K562 (cell line): ENCODE measurements at regions not wholly inside any gene's neighbourhood (a gene's known extent, or its start where the extent isn't known, plus 50 kb on each side); places are given as distances from the start of the nearest gene placed in this dataset.

Experiments used
- CBX8 ChIP-seq: fragments of 200-600 bp; sonication (generic); IDR thresholded peaks from 2 replicates; pipeline ENCODE4 v1.6.1; 2012; ENCODE audit warnings: borderline replicate concordance, mixed run types, low read depth, mild to moderate bottlenecking, moderate library complexity, mixed read lengths, low read length, control low read depth, inconsistent platforms; ENCODE audit not compliant: poor library complexity, severe bottlenecking; ENCODE audit errors: extremely low read depth
- CCAR2 ChIP-seq: fragments of 200-400 bp; formaldehyde crosslinking; IDR thresholded peaks from 2 replicates; pipeline ENCODE4 v1.6.1; 2017; ENCODE audit warnings: mild to moderate bottlenecking, low read depth, low read length
- SMC3 ChIP-seq: conservative IDR thresholded peaks from 2 replicates; pipeline ENCODE4 v1.6.1; 2011; ENCODE audit warnings: low read depth, low read length, improper control_type of control experiment; ENCODE audit not compliant: insufficient read depth
- STAG1 ChIP-seq: sonication (generic); formaldehyde crosslinking; IDR thresholded peaks from 2 replicates; pipeline ENCODE4 v1.5.0; 2020; ENCODE audit warnings: missing genetic modification reagents, borderline replicate concordance
- STAT5A ChIP-seq: IDR thresholded peaks from 2 replicates; pipeline ENCODE4 v1.6.1; 2012; ENCODE audit warnings: low read length, inconsistent platforms, borderline replicate concordance
- ZNF184 ChIP-seq: sonication (generic); formaldehyde crosslinking; IDR thresholded peaks from 2 replicates; pipeline ENCODE4 v1.5.0; 2020; ENCODE audit warnings: missing genetic modification reagents
- TF ChIP-seq, protein P1 (sequence below), 3 experiments: IDR thresholded peaks in 2 of 3; conservative IDR thresholded peaks in 1 of 3; 2 replicates each; pipeline ENCODE4 v1.5.1; 2011 to 2012; ENCODE audit warnings: low read length in 3 of 3, mild to moderate bottlenecking in 3 of 3, control low read depth in 2 of 3, improper control_type of control experiment in 1 of 3, inconsistent platforms in 1 of 3, low read depth in 1 of 3, mixed read lengths in 1 of 3, moderate library complexity in 1 of 3; ENCODE audit not compliant: insufficient read depth in 2 of 3
- TF ChIP-seq, protein P2 (sequence below): sonication (generic); formaldehyde crosslinking; IDR thresholded peaks from 2 replicates; pipeline ENCODE4 v1.8.0; 2022; ENCODE audit warnings: missing genetic modification reagents, mild to moderate bottlenecking, moderate library complexity, borderline replicate concordance

DNA sequence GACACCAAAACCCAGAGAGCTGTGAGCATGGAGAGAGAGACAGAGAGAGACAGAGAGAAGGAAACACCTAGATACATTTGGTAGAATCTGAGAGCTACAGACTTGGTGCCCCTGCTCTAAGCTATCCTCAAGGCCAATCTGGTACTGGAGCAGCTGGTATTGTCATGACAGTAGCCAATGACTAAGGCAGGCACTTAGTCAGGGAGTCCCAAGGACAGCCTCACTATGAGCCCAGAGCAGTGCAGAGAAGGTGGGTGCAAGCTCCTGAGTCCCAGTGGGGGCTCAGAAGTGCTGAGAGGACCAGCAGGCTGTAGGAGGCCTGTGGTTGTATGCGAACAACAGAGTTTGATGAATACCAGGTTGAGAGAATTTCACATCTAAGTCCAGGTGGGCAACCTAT is 300.4 kb upstream of the ZNF608 start:
- TF ChIP-seq STAT5A: no peak
- TF ChIP-seq, protein P1, sequence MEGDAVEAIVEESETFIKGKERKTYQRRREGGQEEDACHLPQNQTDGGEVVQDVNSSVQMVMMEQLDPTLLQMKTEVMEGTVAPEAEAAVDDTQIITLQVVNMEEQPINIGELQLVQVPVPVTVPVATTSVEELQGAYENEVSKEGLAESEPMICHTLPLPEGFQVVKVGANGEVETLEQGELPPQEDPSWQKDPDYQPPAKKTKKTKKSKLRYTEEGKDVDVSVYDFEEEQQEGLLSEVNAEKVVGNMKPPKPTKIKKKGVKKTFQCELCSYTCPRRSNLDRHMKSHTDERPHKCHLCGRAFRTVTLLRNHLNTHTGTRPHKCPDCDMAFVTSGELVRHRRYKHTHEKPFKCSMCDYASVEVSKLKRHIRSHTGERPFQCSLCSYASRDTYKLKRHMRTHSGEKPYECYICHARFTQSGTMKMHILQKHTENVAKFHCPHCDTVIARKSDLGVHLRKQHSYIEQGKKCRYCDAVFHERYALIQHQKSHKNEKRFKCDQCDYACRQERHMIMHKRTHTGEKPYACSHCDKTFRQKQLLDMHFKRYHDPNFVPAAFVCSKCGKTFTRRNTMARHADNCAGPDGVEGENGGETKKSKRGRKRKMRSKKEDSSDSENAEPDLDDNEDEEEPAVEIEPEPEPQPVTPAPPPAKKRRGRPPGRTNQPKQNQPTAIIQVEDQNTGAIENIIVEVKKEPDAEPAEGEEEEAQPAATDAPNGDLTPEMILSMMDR (IDR thresholded peaks at IDR 0.05 in 2 of 3, conservative IDR thresholded peaks at IDR 0.05 in 1 of 3; ENCODE audit: insufficient read depth in 2 of 3, low read depth in 1 of 3, low read length in 3 of 3): no peak
- TF ChIP-seq, protein P2, sequence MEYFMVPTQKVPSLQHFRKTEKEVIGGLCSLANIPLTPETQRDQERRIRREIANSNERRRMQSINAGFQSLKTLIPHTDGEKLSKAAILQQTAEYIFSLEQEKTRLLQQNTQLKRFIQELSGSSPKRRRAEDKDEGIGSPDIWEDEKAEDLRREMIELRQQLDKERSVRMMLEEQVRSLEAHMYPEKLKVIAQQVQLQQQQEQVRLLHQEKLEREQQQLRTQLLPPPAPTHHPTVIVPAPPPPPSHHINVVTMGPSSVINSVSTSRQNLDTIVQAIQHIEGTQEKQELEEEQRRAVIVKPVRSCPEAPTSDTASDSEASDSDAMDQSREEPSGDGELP (CRISPR knock-in tag): no peak
- TF ChIP-seq CCAR2: no peak
- no peak for TF ChIP-seq SMC3
- TF ChIP-seq CBX8: no peak
- TF ChIP-seq ZNF184 (CRISPR knock-in tag): no peak
- TF ChIP-seq STAG1: no peak
